DND-41 (cell line): ENCODE measurements at regions not wholly inside any gene's neighbourhood (a gene's known extent, or its start where the extent isn't known, plus 50 kb on each side); places are given as distances from the start of the nearest gene placed in this dataset.

Source experiments
- ATAC-seq: fragments of 200-7000 bp; cut with Tn5 transposase; 3 replicates; pipeline ENCODE4 v1.9.1; 2021; ENCODE audit warnings: low read depth; ENCODE audit not compliant: insufficient read depth
- DNase-seq: peaks from one replicate; pipeline ENCODE4 v3.0.0-alpha.2; 2020
- H2AFZ ChIP-seq: 2 replicates; pipeline ENCODE4 v1.6.0; 2012; ENCODE audit warnings: low read depth, low read length
- H3K27ac ChIP-seq: 2 replicates; pipeline ENCODE4 v1.5.1; 2012; ENCODE audit warnings: low read length, inconsistent platforms
- H3K27me3 ChIP-seq: fragments of 200-600 bp; sonication (generic); 2 replicates; pipeline ENCODE4 v1.6.0; 2012; ENCODE audit warnings: low read length, mild to moderate bottlenecking, inconsistent platforms; ENCODE audit not compliant: insufficient read depth, poor library complexity
- H3K36me3 ChIP-seq: 2 replicates; pipeline ENCODE4 v1.5.1; 2012; ENCODE audit warnings: low read length, inconsistent platforms; ENCODE audit not compliant: insufficient read depth
- H3K4me1 ChIP-seq: 2 replicates; pipeline ENCODE4 v1.5.1; 2012; ENCODE audit warnings: mild to moderate bottlenecking, low read length; ENCODE audit not compliant: insufficient read depth
- H3K4me2 ChIP-seq: 2 replicates; pipeline ENCODE4 v1.6.0; 2012; ENCODE audit warnings: mild to moderate bottlenecking, moderate library complexity, low read length, inconsistent platforms; ENCODE audit not compliant: insufficient read depth
- H3K4me3 ChIP-seq, 2 experiments: fragments of 200-600 bp in 1 of 2; shearing (Covaris generic) in 1 of 2; 2 replicates each; pipeline ENCODE4 v1.5.1; 2012 to 2016; ENCODE audit warnings: inconsistent platforms in 2 of 2, low read length in 2 of 2, mild to moderate bottlenecking in 2 of 2, low read depth in 1 of 2, moderate library complexity in 1 of 2
- H3K79me2 ChIP-seq: 2 replicates; pipeline ENCODE4 v1.6.0; 2012; ENCODE audit warnings: low read length, inconsistent platforms; ENCODE audit not compliant: insufficient read depth
- H3K9ac ChIP-seq: 2 replicates; pipeline ENCODE4 v1.6.0; 2012; ENCODE audit warnings: low read depth, mild to moderate bottlenecking, inconsistent platforms, low read length, moderate library complexity
- H3K9me3 ChIP-seq: 2 replicates; pipeline ENCODE4 v1.5.1; 2012; ENCODE audit warnings: low read length, moderate library complexity, mild to moderate bottlenecking, inconsistent platforms; ENCODE audit not compliant: insufficient read depth, severe bottlenecking
- H4K20me1 ChIP-seq: 2 replicates; pipeline ENCODE4 v1.6.0; 2012; ENCODE audit warnings: low read length; ENCODE audit not compliant: insufficient read depth
- EZH2 ChIP-seq: IDR thresholded peaks from 3 replicates; pipeline ENCODE4 v1.6.1; 2012; ENCODE audit warnings: borderline replicate concordance, low read depth, mild to moderate bottlenecking, moderate library complexity, low read length, inconsistent platforms; ENCODE audit not compliant: severe bottlenecking
- TF ChIP-seq, protein P1 (sequence below): IDR thresholded peaks from 2 replicates; pipeline ENCODE4 v1.5.1; 2012; ENCODE audit warnings: borderline replicate concordance, low read length, moderate library complexity, mild to moderate bottlenecking; ENCODE audit not compliant: poor library complexity, severe bottlenecking; ENCODE audit errors: extremely low read depth

DNA sequence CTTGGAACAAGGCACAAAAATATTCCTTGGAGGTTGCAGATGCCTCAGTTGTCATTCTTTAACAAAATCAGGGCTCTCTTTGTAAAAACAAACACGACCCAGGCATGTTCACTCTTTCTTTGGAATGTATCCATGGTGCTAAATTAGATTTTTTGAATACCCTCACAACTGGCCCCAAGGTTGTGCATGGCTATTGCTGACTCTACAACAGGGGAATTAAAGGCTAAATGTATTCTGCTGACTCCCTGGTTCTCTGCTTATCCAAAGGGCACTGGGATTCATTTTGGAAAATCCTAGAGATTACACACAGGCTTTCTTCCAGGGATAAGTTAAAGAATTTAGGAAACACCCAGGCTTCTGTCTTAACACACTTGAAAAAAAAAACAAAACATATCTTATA is 332.5 kb downstream of the WDR11 start:
- Histone ChIP-seq H3K4me3 (no peak overlapping the region), H3K4me2 (no peak overlapping the region), H2AFZ (no peak overlapping the region), H3K9me3 (no peaks in the 10 kb centered on the region), H3K79me2 (no peaks in the 10 kb centered on the region), H3K4me1 (no peaks in the 10 kb centered on the region), H3K36me3 (no peaks in the 10 kb centered on the region), H3K9ac (no peak overlapping the region), H3K27ac (no peak overlapping the region), H3K27me3 (peaks cover 6% of the 10 kb centered on the region), H4K20me1 (no peaks in the 10 kb centered on the region)
- DNase-seq (no peak), ATAC-seq (no peak)
- no peak for TF ChIP-seq EZH2
- TF ChIP-seq, protein P1, sequence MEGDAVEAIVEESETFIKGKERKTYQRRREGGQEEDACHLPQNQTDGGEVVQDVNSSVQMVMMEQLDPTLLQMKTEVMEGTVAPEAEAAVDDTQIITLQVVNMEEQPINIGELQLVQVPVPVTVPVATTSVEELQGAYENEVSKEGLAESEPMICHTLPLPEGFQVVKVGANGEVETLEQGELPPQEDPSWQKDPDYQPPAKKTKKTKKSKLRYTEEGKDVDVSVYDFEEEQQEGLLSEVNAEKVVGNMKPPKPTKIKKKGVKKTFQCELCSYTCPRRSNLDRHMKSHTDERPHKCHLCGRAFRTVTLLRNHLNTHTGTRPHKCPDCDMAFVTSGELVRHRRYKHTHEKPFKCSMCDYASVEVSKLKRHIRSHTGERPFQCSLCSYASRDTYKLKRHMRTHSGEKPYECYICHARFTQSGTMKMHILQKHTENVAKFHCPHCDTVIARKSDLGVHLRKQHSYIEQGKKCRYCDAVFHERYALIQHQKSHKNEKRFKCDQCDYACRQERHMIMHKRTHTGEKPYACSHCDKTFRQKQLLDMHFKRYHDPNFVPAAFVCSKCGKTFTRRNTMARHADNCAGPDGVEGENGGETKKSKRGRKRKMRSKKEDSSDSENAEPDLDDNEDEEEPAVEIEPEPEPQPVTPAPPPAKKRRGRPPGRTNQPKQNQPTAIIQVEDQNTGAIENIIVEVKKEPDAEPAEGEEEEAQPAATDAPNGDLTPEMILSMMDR: no peak

DNA sequence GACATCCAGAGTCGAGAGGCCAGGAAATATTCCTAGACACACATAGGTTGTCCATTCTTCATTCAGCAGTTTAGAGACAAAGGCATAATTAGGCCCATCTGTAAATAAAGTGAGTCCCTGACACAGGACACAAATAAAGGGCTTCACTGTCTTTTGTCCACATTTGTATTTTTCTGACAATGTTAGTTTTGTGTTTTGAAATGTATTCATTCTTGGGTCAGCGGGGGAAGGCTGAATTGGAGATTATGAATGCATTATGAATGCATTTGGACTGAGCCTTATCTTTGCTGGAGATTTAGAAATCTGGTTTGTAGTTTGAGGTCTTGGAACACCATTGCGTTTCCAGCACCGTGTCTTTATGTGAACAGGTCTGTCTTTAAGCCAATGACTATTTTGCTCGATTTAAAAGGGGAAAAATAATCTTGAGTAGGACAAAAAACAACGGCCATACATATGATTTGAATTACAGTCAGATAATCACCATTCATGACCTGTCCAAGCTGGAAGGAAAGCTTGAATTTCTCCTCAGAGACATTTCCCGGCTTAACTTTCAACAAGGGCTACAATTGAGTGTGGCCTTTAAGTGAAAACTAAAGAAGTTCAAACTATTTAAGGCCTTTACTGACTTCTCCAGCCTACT is 334.8 kb downstream of the WDR11 start:
- Histone ChIP-seq H2AFZ (no peak overlapping the region), H3K79me2 (no peaks in the 10 kb centered on the region), H4K20me1 (no peaks in the 10 kb centered on the region), H3K4me2 (no peak overlapping the region), H3K9ac (no peak overlapping the region), H3K4me3 (no peak overlapping the region), H3K4me1 (no peaks in the 10 kb centered on the region), H3K36me3 (no peaks in the 10 kb centered on the region), H3K27me3 (peaks cover 6% of the 10 kb centered on the region), H3K27ac (no peak overlapping the region), H3K9me3 (no peaks in the 10 kb centered on the region)
- ATAC-seq (no peak), DNase-seq (no peak)
- no peak for TF ChIP-seq EZH2
- TF ChIP-seq, protein P1: no peak

DNA sequence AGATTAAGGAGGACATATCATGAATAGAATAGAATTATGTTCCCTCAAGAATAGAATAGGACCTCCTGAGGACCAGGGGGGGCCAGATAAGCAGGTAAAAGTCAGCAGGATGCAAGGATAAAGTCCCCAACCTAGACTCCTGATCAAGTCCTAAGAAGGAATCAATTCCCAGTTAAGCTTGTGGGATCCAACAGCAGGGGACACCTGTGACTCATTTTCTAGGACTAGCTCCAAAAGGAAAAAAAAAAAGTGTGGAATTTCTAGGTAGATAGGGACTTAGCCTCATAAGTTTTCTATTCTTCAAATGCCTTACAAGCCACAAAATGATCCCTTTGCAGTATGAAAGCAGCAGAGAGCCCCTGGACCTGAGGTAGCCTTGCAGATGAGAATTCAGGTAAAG is 336.2 kb downstream of the WDR11 start:
- Histone ChIP-seq H3K27me3 (peaks cover 6% of the 10 kb centered on the region), H3K9me3 (no peaks in the 10 kb centered on the region), H3K4me3 (no peak overlapping the region), H3K79me2 (no peaks in the 10 kb centered on the region), H4K20me1 (no peaks in the 10 kb centered on the region), H3K9ac (no peak overlapping the region), H2AFZ (no peak overlapping the region), H3K4me1 (no peaks in the 10 kb centered on the region), H3K4me2 (no peak overlapping the region), H3K27ac (no peak overlapping the region), H3K36me3 (no peaks in the 10 kb centered on the region)
- ATAC-seq (no peak), DNase-seq (no peak)
- TF ChIP-seq, protein P1: no peak
- TF ChIP-seq EZH2: no peak
